Stimulated activated CD4-positive, alpha-beta T cell treated with anti-CD3 and anti-CD28 coated beads, Interleukin-1b, Interleukin-23, amount 100 ng/mL, for 4 hours (primary cell): ENCODE measurements at regions not wholly inside any gene's neighbourhood (a gene's known extent, or its start where the extent isn't known, plus 50 kb on each side); places are given as distances from the start of the nearest gene placed in this dataset.

Experiments
- DNase-seq, 2 donors: peaks; one replicate each; pipeline ENCODE4 v3.0.0-alpha.2; 2020; ENCODE audit warnings: low read depth in 2 of 2

- DNase-seq: no peak
These were observed 147.0 kb upstream of the POU1F1 start for GRCh38 chr3:87423336-87423735.

GRCh38 chr3:87422333-87422732 is 145.9 kb upstream of the POU1F1 start:
- no peak for DNase-seq

DNA sequence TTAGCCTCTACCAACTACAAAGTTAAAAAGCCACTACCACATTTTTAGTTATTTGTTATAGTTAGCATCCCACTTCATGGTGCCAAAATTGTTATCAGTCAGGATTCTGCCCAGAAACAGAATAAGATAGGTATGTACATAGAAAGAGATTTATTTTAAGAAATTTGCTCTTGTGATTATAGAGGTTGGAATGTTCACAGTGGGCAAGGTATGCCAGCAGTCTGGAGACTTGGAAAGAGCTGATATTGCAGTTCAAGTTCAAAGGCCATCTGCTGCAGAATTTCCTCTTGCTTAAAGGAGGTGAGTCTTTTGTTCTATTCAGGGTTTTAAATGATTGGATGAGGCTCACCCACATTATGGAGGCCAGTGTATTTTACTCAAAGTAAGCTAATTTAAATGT is 143.8 kb upstream of the POU1F1 start:
- no peak for DNase-seq

DNA sequence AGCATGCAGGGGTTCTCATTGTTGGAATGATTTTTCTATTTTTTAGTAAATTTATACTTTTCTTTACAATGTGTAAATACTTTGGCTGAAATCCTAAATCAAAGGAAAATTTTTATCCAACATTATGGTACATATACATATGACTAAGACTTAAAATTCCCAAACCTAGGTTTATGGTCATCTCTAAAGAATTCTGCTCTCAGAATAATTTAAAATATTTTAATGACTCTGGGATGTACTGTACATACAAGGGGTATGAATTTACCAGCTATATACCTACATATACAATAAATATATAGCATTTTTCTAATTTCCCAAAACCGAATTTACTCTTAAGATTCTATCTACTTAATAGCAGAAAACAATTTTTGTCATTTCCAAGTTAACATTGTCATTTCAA is 137.9 kb upstream of the POU1F1 start:
- no peak for DNase-seq

- DNase-seq: no peak
These were observed 137.4 kb upstream of the POU1F1 start for GRCh38 chr3:87413814-87414213.

- DNase-seq: no peak
These were observed 133.7 kb upstream of the POU1F1 start for GRCh38 chr3:87410110-87410509.

GRCh38 chr3:87398168-87398801 is 121.9 kb upstream of the POU1F1 start:
- no peak for DNase-seq

GRCh38 chr3:87397211-87397610 is 120.8 kb upstream of the POU1F1 start:
- no peak for DNase-seq

DNA sequence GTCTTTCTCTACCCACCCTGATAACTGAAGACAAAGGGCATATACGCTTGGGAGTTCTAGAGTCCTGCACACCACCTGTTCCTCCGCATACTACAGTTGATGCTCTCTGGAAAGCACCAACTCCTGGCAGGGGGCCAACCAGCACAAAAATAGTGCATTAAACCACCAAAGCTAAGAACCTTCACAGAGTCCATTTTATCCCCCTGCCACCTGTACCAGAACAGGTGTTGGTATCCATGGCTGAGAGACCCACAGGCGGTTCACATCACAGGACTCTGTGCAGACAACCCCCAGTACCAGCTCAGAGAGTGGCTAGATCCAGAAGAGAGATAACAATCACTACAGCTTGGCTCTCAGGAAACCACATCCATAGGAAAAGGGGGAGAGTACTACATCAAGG is 114.4 kb upstream of the POU1F1 start:
- no peak for DNase-seq

DNA sequence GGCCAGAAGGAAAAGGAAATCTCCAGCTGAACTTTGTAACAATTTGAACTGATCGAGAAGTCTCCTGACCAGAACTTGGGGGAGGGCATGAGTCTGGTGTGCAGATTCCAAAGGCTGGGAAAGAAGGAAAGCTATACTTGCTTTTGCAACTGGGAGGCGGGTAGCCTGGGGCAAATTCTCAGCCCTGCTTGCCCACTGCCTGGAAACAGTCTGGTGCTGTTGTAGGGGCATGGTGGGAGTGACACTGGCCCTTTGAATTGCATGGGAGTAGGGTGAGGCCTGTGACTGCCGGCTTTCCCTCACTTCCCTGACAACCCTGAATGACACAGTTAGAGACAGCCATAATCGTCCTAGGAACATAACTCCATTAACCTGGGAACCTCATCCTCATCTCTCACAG is 114.0 kb upstream of the POU1F1 start:
- no peak for DNase-seq

DNA sequence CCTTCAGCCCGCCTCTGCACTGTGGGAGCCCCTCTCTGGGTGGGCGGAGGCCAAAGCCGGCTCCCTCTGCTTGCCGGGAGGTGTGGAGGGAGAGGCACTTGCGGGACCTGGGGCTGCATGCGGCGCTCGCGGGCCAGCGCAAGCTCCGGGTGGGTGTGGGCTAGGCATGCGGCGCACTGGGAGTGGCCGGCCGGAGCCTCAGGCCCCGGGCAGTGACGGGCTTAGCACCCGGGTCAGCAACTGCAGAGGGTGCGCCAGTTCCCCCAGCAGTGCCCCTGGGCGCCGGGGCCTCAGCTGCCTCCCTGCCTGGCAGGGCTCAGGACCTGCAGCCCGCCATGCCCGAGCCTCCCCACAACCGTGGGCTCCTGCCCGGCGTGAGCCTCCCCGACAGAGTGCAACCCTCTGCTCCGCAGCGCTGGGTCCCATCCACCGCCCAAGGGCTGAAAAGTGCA is 98.9 kb upstream of the POU1F1 start:
- no peak for DNase-seq

DNA sequence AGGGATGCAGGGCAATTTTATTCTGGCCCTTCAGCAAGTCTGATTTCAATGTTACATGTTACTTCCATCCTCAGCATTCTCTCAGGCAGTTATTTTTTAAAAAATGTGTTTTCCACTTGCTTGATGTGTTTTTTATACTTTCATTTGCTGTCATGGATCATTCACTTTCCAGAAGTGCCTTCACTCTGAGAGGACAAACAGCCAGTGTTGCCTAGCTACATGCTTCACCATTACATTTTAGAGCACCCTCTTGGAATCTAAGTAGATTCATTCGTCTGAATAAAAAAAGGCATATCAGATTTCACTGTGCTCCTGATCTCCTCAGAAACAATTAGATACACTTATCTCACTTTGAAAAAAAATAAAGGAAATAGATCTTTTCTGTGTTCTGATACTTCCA is 93.6 kb upstream of the POU1F1 start:
- no peak for DNase-seq

DNA sequence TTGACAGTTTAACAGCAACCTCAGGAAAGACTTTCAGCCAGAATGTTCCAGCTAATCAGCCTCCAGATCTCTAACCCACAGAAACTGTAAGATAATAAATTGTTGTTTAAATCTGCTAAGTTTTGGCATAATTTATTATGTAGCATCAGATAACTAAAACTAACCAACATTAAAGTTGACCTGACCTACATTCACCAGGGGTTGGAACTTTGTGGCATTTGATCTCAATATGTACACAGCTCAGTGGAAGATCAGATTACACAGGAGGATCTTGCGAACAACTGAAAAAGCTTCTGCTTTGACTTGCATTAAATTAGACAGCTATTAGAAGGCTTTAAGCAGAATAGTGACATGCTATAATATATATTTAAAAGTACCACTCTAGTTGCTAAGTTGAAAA is 91.4 kb upstream of the POU1F1 start:
- DNase-seq: no peak

DNA sequence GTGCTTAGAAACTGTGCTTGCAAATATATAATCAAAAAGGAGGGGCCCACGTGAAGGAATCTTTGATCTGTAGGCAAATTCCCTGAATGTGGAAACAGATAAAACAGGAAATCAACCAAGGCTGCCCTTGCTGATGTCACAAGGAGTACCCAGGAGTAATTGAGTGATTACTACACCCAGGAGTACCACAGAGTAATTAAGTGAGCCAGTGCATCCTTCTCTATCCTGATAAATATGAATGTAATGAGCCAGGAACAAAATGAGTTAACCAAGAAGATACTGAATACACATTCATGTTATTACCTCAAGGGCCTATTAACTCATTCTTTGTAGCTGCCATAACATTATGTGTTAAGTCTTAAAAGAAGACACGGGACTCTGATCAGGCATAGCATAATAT is 87.3 kb upstream of the POU1F1 start:
- DNase-seq: no peak

- no peak for DNase-seq
These were observed 85.6 kb upstream of the POU1F1 start for GRCh38 chr3:87361956-87362355.

- DNase-seq: no peak
These were observed 84.9 kb upstream of the POU1F1 start for GRCh38 chr3:87361271-87361670.

DNA sequence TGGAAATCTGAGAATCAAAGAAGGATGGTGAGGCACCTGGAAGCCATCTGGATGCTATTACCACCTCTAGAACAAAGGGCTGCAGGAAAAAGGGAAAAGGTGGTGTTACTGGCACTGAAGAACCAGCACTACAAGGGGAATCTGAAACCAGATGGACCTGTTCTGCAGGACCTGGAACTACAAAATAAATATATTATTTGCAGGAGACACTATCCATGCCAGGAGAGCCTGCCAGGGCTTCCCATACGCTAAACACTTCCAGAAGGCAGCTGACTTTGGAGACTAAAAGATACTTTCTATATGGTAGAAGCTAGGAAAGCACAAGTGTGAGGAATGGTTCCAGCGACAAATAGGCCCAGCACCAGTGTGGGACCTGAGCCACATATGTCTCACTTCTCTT is 83.4 kb upstream of the POU1F1 start:
- DNase-seq: no peak

DNA sequence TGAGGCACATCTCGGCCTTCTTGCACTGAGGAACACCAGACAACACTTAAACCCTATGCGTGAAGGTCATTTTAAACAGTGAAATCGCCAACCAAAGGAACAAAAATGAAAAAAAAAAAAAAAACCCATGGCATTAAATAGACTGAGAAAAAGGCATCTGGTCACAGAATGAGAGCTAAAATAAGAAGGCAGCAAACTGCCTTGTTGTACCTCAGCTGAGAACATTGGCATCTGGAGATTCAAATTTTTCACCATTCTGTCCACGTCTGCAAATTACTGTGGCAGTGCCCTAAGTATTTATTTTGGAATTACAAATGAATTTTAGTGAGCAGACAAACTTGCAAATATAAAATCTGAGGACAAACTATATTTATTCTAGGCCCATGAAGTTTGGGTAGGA is 82.6 kb upstream of the POU1F1 start:
- DNase-seq: no peak

- DNase-seq: no peak
These were observed 81.7 kb upstream of the POU1F1 start for GRCh38 chr3:87358066-87358465.

DNA sequence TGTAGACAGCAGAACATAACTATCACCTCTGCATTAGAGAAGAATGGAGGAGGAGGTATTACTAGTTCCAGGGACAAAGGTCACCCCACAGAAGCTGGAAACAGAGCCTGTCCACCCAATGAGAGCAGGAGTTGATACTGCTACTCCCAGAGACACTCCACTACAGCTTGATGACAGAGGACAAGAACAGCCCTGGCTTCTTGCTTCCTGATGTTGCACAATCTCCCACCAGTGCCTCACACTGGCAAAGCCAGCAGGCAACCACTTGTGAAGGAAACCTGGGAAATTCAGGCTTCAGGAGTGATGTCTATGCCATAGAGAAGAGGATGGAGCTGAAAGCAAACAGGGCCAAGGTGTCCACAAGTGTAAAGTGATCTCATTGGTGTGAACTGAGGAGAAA is 78.0 kb upstream of the POU1F1 start:
- no peak for DNase-seq

GRCh38 chr3:87351937-87352336 is 75.6 kb upstream of the POU1F1 start:
- DNase-seq: no peak

GRCh38 chr3:87350367-87351199 is 74.2 kb upstream of the POU1F1 start:
- DNase-seq: no peak

DNA sequence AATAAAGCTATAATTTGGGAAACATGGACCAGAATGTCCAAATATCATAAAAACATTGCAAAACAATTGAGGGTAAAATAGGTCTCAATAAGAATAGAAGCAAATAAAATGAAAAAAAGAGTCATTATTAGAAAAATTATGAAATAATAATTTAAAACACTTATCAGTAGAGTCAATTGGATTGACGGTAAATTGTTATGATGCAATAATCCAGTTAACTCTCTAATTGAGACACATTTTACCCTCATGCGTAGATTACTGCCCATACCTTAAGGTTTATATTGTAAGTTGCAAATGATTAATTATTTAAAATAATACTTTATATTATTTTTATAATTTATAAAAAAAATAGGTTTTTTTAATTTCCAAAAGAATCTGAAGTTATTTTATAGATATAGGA is 73.4 kb upstream of the POU1F1 start:
- DNase-seq: no peak

DNA sequence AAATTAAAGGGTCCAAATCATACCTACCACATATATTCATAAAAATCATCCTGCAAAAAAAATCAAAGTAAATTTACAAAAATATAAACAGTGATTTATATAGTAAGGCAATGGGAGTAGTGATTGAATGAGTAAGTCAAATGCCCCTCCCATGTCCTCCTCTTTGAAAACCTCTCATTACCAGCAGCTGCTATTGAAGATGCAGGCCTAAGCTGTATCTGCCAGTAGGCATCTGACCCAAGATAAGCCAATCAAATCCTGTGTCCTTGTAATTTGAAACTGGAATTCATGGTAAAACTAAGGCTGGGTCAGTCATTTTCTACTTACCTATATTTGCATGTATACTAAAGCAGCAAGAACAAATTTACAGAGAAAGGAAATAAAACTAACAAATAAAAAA is 60.4 kb upstream of the POU1F1 start:
- DNase-seq: no peak
